Upper lobe of right lung (tissue), 1 donor: ENCODE measurements at regions not wholly inside any gene's neighbourhood (a gene's known extent, or its start where the extent isn't known, plus 50 kb on each side); places are given as distances from the start of the nearest gene placed in this dataset.

ENCODE experiments used
- ATAC-seq: fragments of 200-7000 bp; cut with Tn5 transposase; one replicate; pipeline ENCODE4 v1.9.1; 2020; ENCODE audit warnings: mild to moderate bottlenecking, moderate library complexity
- DNase-seq: peaks from one replicate; pipeline ENCODE4 v3.0.0-alpha.2; 2020
- H3K27ac ChIP-seq: fragments of 200-600 bp; one replicate; pipeline ENCODE4 v1.8.0; 2022
- H3K27me3 ChIP-seq: fragments of 200-600 bp; one replicate; pipeline ENCODE4 v1.8.0; 2022; ENCODE audit warnings: mild to moderate bottlenecking
- H3K36me3 ChIP-seq: fragments of 200-600 bp; one replicate; pipeline ENCODE4 v1.8.0; 2022
- H3K4me1 ChIP-seq: fragments of 200-600 bp; one replicate; pipeline ENCODE4 v1.8.0; 2022
- H3K4me3 ChIP-seq: fragments of 200-600 bp; one replicate; pipeline ENCODE4 v1.8.0; 2022; ENCODE audit warnings: mild to moderate bottlenecking
- H3K9me3 ChIP-seq: fragments of 200-600 bp; one replicate; pipeline ENCODE4 v1.8.0; 2022
- CTCF ChIP-seq: fragments of 200-600 bp; IDR thresholded peaks from one replicate; pipeline ENCODE4 v1.8.0; 2022; ENCODE audit warnings: antibody characterized with exemption
- intact Hi-C: fragments of 100-400 bp; cut with DNase I; formaldehyde crosslinking; loops from one replicate; pipeline ENCODE4 v1.11.0; 2022
- donor health status: DM: no; HTN: yes; CAD: no; lungs with severe emphysema.

GRCh38 chr1:2969845-2970291, 51.4 kb upstream of the ACTRT2 start:
- intact Hi-C loops = no loop called here
- Histone ChIP-seq H3K4me1 (no peaks in the 10 kb centered on the region), H3K9me3 (no peaks in the 10 kb centered on the region), H3K27me3 (peaks cover 15% of the 10 kb centered on the region), H3K36me3 (no peaks in the 10 kb centered on the region), H3K4me3 (no peak overlapping the region), H3K27ac (no peak overlapping the region)
- no peak for TF ChIP-seq CTCF
- DNase-seq = peak; percentile 43
- ATAC-seq = no peak

DNA sequence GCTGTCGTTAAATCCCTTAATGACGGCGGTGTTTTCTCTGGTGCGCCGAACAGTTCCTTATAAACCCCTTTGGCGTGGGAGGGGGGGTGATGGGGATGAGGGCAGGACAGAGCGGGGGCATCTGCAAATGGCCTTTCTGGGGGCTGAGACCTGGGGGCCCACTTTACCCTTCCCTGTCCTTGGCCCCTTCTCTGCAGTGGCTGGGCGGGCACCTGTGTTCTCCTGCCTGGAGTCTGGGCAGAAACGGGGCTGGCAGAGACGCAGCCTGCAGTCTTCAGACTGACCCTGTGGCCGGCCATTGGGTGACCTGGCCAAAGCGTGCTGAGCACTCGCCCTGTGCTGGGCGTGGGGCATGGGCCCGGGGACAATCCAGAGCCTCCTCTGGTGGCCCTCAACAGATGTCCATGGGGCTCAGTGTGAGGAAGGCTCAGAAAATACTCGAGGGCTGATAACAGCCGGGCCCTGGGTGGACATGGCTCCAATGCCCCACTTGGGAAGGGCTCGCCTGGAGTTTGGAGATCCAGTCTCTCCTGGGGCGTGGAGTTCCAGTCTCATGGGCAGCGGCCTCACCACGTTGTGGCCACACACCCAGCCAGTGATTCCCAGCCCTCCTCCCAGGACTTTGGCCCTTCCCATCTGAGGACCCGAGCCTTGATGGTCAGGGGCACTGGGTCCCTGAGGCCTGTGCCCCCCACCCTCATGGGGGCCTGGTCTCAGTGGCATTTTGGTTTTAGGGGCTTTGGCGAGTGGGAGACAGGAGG, 50.8 kb upstream of the ACTRT2 start:
- intact Hi-C loops = no loop called here
- ATAC-seq = no peak
- Histone ChIP-seq H3K27ac (no peak overlapping the region), H3K9me3 (no peaks in the 10 kb centered on the region), H3K36me3 (no peaks in the 10 kb centered on the region), H3K4me3 (no peak overlapping the region), H3K4me1 (no peaks in the 10 kb centered on the region), H3K27me3 (peaks cover 15% of the 10 kb centered on the region)
- TF ChIP-seq CTCF = no peak
- peak; percentile 54 for DNase-seq

GRCh38 chr1:2971101-2971501, 50.2 kb upstream of the ACTRT2 start:
- intact Hi-C loops = no loop called here
- no peak for ATAC-seq
- Histone ChIP-seq H3K4me3 (no peak overlapping the region), H3K27ac (no peak overlapping the region), H3K9me3 (no peaks in the 10 kb centered on the region), H3K27me3 (peaks cover 15% of the 10 kb centered on the region), H3K36me3 (no peaks in the 10 kb centered on the region), H3K4me1 (no peaks in the 10 kb centered on the region)
- peak; percentile 55 for DNase-seq
- no peak for TF ChIP-seq CTCF
